ENCODE measurements at regions not wholly inside any gene's neighbourhood (a gene's known extent, or its start where the extent isn't known, plus 50 kb on each side); places are given as distances from the start of the nearest gene placed in this dataset.

- no peaks in the 10 kb centered on the region for H4K20me1 ChIP-seq (ENCODE audit: control insufficient read depth, extremely low read depth, insufficient read depth, low read length)
- H3K79me2 ChIP-seq (ENCODE audit: control insufficient read depth, insufficient read depth, low read length) = no peaks in the 10 kb centered on the region
- no peak overlapping the region for H3K27ac ChIP-seq (ENCODE audit: insufficient read depth, low read length)
- no peak overlapping the region for H3K4me2 ChIP-seq (ENCODE audit: extremely low read depth, insufficient read depth, low read length)
- no peak overlapping the region for H3K9ac ChIP-seq (ENCODE audit: insufficient read depth, low read length)
- no peaks in the 10 kb centered on the region for H3K9me3 ChIP-seq (ENCODE audit: control insufficient read depth, insufficient read depth, low read depth, low read length)
- no peak for DNase-seq (ENCODE audit: low read depth in 2 of 2)
- no peaks in the 10 kb centered on the region for H3K36me3 ChIP-seq (ENCODE audit: control insufficient read depth, insufficient read depth, low read length)
- TF ChIP-seq EZH2 (IDR thresholded peaks at IDR 0.05; ENCODE audit: low read length, missing control alignments) = no peak
- TF ChIP-seq CTCF (conservative IDR thresholded peaks at IDR 0.05 in 1 of 2, IDR thresholded peaks at IDR 0.05 in 1 of 2; ENCODE audit: low read depth in 1 of 2, low read length in 2 of 2) = no peak
- no peak overlapping the region for H2AFZ ChIP-seq (ENCODE audit: low read length)
- no peaks in the 10 kb centered on the region for H3K27me3 ChIP-seq (ENCODE audit: control insufficient read depth, insufficient read depth, low read length)
- H3K4me3 ChIP-seq (replicated peaks in 1 of 4; ENCODE audit: control extremely low read depth in 1 of 4, insufficient read depth in 1 of 4, low read depth in 3 of 4, low read length in 4 of 4) = no peak overlapping the region
- no peaks in the 10 kb centered on the region for H3K4me1 ChIP-seq (ENCODE audit: control insufficient read depth, extremely low read depth, insufficient read depth, low read length)
These were observed 251.8 kb upstream of the OPRM1 start for GRCh38 chr6:153787341-153787606.

- Histone ChIP-seq H3K9me3 (ENCODE audit: control insufficient read depth, insufficient read depth, low read depth, low read length) (no peaks in the 10 kb centered on the region), H3K4me3 (replicated peaks in 1 of 4; ENCODE audit: control extremely low read depth in 1 of 4, insufficient read depth in 1 of 4, low read depth in 3 of 4, low read length in 4 of 4) (no peak overlapping the region), H3K4me2 (ENCODE audit: extremely low read depth, insufficient read depth, low read length) (no peak overlapping the region), H3K79me2 (ENCODE audit: control insufficient read depth, insufficient read depth, low read length) (no peaks in the 10 kb centered on the region), H3K27me3 (ENCODE audit: control insufficient read depth, insufficient read depth, low read length) (no peaks in the 10 kb centered on the region), H3K36me3 (ENCODE audit: control insufficient read depth, insufficient read depth, low read length) (no peaks in the 10 kb centered on the region), H3K27ac (ENCODE audit: insufficient read depth, low read length) (no peak overlapping the region), H4K20me1 (ENCODE audit: control insufficient read depth, extremely low read depth, insufficient read depth, low read length) (no peaks in the 10 kb centered on the region), H3K4me1 (ENCODE audit: control insufficient read depth, extremely low read depth, insufficient read depth, low read length) (no peaks in the 10 kb centered on the region), H3K9ac (ENCODE audit: insufficient read depth, low read length) (no peak overlapping the region), H2AFZ (ENCODE audit: low read length) (no peak overlapping the region)
- TF ChIP-seq CTCF (conservative IDR thresholded peaks at IDR 0.05 in 1 of 2, IDR thresholded peaks at IDR 0.05 in 1 of 2; ENCODE audit: low read depth in 1 of 2, low read length in 2 of 2) = no peak
- no peak for TF ChIP-seq EZH2 (IDR thresholded peaks at IDR 0.05; ENCODE audit: low read length, missing control alignments)
- no peak for DNase-seq (ENCODE audit: low read depth in 2 of 2)
These were observed 257.7 kb upstream of the OPRM1 start for GRCh38 chr6:153781306-153781705.

- no peaks in the 10 kb centered on the region for H3K27me3 ChIP-seq (ENCODE audit: control insufficient read depth, insufficient read depth, low read length)
- H3K4me2 ChIP-seq (ENCODE audit: extremely low read depth, insufficient read depth, low read length) = no peak overlapping the region
- H3K27ac ChIP-seq (ENCODE audit: insufficient read depth, low read length) = no peak overlapping the region
These were observed 259.0 kb upstream of the OPRM1 start for GRCh38 chr6:153780011-153780410.

More at GRCh38 chr6:153780011-153780410, 259.0 kb upstream of the OPRM1 start:
- Histone ChIP-seq H3K4me3 (replicated peaks in 1 of 4; ENCODE audit: control extremely low read depth in 1 of 4, insufficient read depth in 1 of 4, low read depth in 3 of 4, low read length in 4 of 4) (no peak overlapping the region), H3K9me3 (ENCODE audit: control insufficient read depth, insufficient read depth, low read depth, low read length) (no peaks in the 10 kb centered on the region), H3K4me1 (ENCODE audit: control insufficient read depth, extremely low read depth, insufficient read depth, low read length) (no peaks in the 10 kb centered on the region), H2AFZ (ENCODE audit: low read length) (no peak overlapping the region), H3K9ac (ENCODE audit: insufficient read depth, low read length) (no peak overlapping the region), H3K79me2 (ENCODE audit: control insufficient read depth, insufficient read depth, low read length) (no peaks in the 10 kb centered on the region), H4K20me1 (ENCODE audit: control insufficient read depth, extremely low read depth, insufficient read depth, low read length) (no peaks in the 10 kb centered on the region), H3K36me3 (ENCODE audit: control insufficient read depth, insufficient read depth, low read length) (no peaks in the 10 kb centered on the region)
- TF ChIP-seq EZH2 (IDR thresholded peaks at IDR 0.05; ENCODE audit: low read length, missing control alignments) = no peak
- no peak for TF ChIP-seq CTCF (conservative IDR thresholded peaks at IDR 0.05 in 1 of 2, IDR thresholded peaks at IDR 0.05 in 1 of 2; ENCODE audit: low read depth in 1 of 2, low read length in 2 of 2)
- DNase-seq (ENCODE audit: low read depth in 2 of 2) = no peak

All from fibroblast of lung (primary cell).